ENCODE measurements at regions not wholly inside any gene's neighbourhood (a gene's known extent, or its start where the extent isn't known, plus 50 kb on each side); places are given as distances from the start of the nearest gene placed in this dataset.

DNA sequence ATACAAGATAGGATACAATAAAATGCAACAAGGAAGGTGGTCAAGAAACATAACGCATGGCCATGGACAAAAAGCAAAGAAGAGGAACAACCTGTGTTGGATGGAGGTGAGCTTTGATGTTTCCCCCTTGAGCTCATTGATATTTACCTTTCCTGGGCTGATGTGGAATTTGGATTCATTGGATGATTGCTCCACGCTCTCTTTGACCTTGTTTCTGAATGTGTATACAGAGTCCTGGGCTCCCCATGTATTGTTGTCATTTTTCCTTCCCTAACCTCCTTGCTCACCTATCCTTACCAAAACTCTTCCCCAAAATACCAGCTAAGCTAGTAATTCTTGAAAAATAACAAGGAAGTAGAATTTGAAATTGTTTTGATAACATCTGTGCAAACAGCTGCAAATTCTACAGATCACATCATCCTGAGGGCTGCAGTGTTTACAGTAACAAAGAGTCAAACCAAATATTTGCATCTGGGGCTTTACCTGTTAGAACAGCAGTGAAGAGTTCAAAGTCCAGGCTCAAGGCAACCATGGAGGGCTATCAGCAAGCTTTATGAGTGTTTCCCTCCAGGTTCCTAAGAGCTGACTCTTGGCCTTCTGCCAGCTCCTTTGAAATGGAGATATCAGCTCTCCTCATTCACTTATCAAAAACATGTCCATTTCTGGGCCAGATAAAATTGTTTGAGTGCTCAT, 214.3 kb upstream of the MARCKS start:
- Histone ChIP-seq H3K4me2 (no peak overlapping the region), H3K79me2 (ENCODE audit: insufficient read depth) (no peaks in the 10 kb centered on the region), H2AFZ (ENCODE audit: low read depth) (no peak overlapping the region), H3K4me3 (ENCODE audit: low read depth in 2 of 2, low read length in 1 of 2) (no peak overlapping the region), H4K20me1 (ENCODE audit: insufficient read depth) (no peaks in the 10 kb centered on the region), H3K9me3 (no peaks in the 10 kb centered on the region), H3K9ac (no peak overlapping the region), H3K4me1 (ENCODE audit: control insufficient read depth in 1 of 2, insufficient read depth in 2 of 2, low read depth in 1 of 2, low read length in 1 of 2) (peaks cover 3 to 4% of the 10 kb centered on the region in 2 experiments), H3K9me2 (no peaks in the 10 kb centered on the region), H3K27ac (ENCODE audit: low read depth in 2 of 2, low read length in 1 of 2) (no peak overlapping the region), H3F3A (replicated peaks; ENCODE audit: insufficient read depth) (peaks cover 6% of the 10 kb centered on the region), H3K36me3 (replicated peaks in 1 of 2; ENCODE audit: control insufficient read depth in 1 of 2, insufficient read depth in 2 of 2, low read length in 1 of 2) (no peaks in the 10 kb centered on the region), H3K27me3 (ENCODE audit: insufficient read depth) (no peaks in the 10 kb centered on the region)
- ChIA-PET POLR2A (interaction anchor here (1.1 kb wide), 1 partner anchor 12 kb away, joined by 3 read pairs; no protein-coding TSS in a partner anchor), CTCF (interaction anchor here (0.9 to 1.4 kb wide), 4 partner anchors 9 to 23 kb away, joined by 3 to 5 read pairs (median 3); no protein-coding TSS in a partner anchor)
- no peak for TF ChIP-seq RAD21 (IDR thresholded peaks at IDR 0.05; ENCODE audit: low read length)
- TF ChIP-seq MEF2A (IDR thresholded peaks at IDR 0.05; ENCODE audit: borderline replicate concordance, low read depth): no peak
- peak; percentile 49 for TF ChIP-seq GATA2 (CRISPR knock-in tag; IDR thresholded peaks at IDR 0.05)
- peak; percentile 73 for TF ChIP-seq NFIC (IDR thresholded peaks at IDR 0.05; ENCODE audit: borderline replicate concordance)
- peak in 1 of 2 experiments; percentile 28; a peak in 1 of 4 replicates for TF ChIP-seq EP300 (IDR thresholded peaks at IDR 0.05; ENCODE audit: borderline replicate concordance in 1 of 2, low read depth in 1 of 2, low read length in 1 of 2)
- no peak for TF ChIP-seq MXI1 (IDR thresholded peaks at IDR 0.05; ENCODE audit: low read depth, low read length)
- peak; percentile 75; the same call in 1 of the 2 replicates for TF ChIP-seq RCOR1 (IDR thresholded peaks at IDR 0.05; ENCODE audit: low read length)
- WGBS (ENCODE audit: low lambda C conversion rate): 95% methylated on average over 2 of the region's 2 CpGs
- peak; percentile 52 for DNase-seq

DNA sequence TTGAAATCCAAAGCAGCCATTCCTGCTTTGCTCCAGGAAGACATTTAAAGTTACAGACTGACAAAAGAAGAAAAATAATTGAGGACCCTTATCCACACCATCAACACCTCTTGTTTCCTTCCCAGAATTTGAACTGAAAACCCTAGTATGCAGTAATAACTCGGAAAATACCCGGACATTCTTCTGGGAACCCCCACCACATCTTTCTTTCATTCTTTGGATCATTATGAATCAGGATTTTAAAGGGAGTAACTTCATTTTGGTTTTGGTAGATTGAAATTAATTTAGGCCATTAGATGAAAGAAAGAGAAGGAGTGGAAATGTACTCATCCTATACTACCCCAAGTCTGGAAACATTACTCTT, 213.8 kb upstream of the MARCKS start:
- 37% methylated on average over 2 of the region's 2 CpGs for WGBS (ENCODE audit: low lambda C conversion rate)
- CTCF ChIA-PET: interaction anchor here (0.9 to 1.3 kb wide), 3 partner anchors 9 to 23 kb away, joined by 3 read pairs; no protein-coding TSS in a partner anchor
- TF ChIP-seq, protein P1, sequence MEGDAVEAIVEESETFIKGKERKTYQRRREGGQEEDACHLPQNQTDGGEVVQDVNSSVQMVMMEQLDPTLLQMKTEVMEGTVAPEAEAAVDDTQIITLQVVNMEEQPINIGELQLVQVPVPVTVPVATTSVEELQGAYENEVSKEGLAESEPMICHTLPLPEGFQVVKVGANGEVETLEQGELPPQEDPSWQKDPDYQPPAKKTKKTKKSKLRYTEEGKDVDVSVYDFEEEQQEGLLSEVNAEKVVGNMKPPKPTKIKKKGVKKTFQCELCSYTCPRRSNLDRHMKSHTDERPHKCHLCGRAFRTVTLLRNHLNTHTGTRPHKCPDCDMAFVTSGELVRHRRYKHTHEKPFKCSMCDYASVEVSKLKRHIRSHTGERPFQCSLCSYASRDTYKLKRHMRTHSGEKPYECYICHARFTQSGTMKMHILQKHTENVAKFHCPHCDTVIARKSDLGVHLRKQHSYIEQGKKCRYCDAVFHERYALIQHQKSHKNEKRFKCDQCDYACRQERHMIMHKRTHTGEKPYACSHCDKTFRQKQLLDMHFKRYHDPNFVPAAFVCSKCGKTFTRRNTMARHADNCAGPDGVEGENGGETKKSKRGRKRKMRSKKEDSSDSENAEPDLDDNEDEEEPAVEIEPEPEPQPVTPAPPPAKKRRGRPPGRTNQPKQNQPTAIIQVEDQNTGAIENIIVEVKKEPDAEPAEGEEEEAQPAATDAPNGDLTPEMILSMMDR (IDR thresholded peaks at IDR 0.05): no peak
- TF ChIP-seq NRF1 (IDR thresholded peaks at IDR 0.05; ENCODE audit: low read depth, low read length): no peak
- TF ChIP-seq ELF1 (IDR thresholded peaks at IDR 0.05): no peak
- TF ChIP-seq, protein P2, sequence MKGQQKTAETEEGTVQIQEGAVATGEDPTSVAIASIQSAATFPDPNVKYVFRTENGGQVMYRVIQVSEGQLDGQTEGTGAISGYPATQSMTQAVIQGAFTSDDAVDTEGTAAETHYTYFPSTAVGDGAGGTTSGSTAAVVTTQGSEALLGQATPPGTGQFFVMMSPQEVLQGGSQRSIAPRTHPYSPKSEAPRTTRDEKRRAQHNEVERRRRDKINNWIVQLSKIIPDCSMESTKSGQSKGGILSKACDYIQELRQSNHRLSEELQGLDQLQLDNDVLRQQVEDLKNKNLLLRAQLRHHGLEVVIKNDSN (IDR thresholded peaks at IDR 0.05; ENCODE audit: borderline replicate concordance, low read depth): no peak

More for the DNA sequence above, 213.8 kb upstream of the MARCKS start:
- Histone ChIP-seq H3K79me2 (ENCODE audit: insufficient read depth) (no peaks in the 10 kb centered on the region), H3K4me2 (no peak overlapping the region), H3K4me1 (ENCODE audit: control insufficient read depth in 1 of 2, insufficient read depth in 2 of 2, low read depth in 1 of 2, low read length in 1 of 2) (peaks cover 3 to 4% of the 10 kb centered on the region in 2 experiments), H4K20me1 (ENCODE audit: insufficient read depth) (no peaks in the 10 kb centered on the region), H3K9me3 (no peaks in the 10 kb centered on the region), H3F3A (replicated peaks; ENCODE audit: insufficient read depth) (peaks cover 6% of the 10 kb centered on the region), H3K27me3 (ENCODE audit: insufficient read depth) (no peaks in the 10 kb centered on the region), H3K9me2 (no peaks in the 10 kb centered on the region), H3K4me3 (ENCODE audit: low read depth in 2 of 2, low read length in 1 of 2) (no peak overlapping the region), H3K27ac (ENCODE audit: low read depth in 2 of 2, low read length in 1 of 2) (peak overlapping the region in 1 of 2 experiments; percentile 87; a peak in 1 of 4 replicates), H3K9ac (no peak overlapping the region), H3K36me3 (replicated peaks in 1 of 2; ENCODE audit: control insufficient read depth in 1 of 2, insufficient read depth in 2 of 2, low read length in 1 of 2) (no peaks in the 10 kb centered on the region), H2AFZ (ENCODE audit: low read depth) (no peak overlapping the region)
- POLR2A ChIA-PET: no interaction called here
- DNase-seq: no peak

Data from SK-N-SH (cell line).